ENCODE measurements at regions not wholly inside any gene's neighbourhood (a gene's known extent, or its start where the extent isn't known, plus 50 kb on each side); places are given as distances from the start of the nearest gene placed in this dataset.

GRCh38 chr14:31961896-31962295 lies 115.2 kb upstream of the ARHGAP5 start:
- peaks cover 0 to 7% (median 2%) of the 10 kb centered on the region in 9 donors for H3K9me3 Mint-ChIP-seq
- POLR2A ChIA-PET = no interaction called here

DNA sequence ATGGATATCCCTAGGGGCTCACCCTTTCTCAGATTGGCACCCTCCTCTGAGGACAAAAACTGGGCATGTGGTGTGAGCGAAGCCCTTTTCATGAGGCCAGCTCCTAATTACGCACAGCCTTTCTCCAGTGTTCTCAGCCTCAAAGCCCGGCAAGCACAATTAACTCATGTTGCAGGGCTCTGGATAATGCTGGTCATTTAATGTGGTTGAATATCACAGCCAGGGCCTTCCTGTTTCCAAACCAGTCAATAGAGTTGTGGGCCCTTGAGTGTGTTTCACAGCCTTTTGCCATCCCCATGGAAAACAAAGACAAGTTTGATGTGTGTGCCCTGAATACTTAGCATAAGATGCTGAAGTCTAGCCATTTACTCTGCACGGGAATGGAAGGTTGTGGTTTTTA lies 114.2 kb upstream of the ARHGAP5 start:
- H3K9me3 Mint-ChIP-seq = peaks cover 0 to 7% (median 2%) of the 10 kb centered on the region in 9 donors
- no peak overlapping the region for H3K4me3 Mint-ChIP-seq
- ATAC-seq (no peak), DNase-seq (no peak)
- peaks cover 0 to 10% (median 2%) of the 10 kb centered on the region in 5 donors for H3K27me3 Mint-ChIP-seq
- POLR2A ChIA-PET = no interaction called here
- peaks cover 0 to 2% (median 0%) of the 10 kb centered on the region in 4 donors for H3K4me1 Mint-ChIP-seq
- no peak overlapping the region for H3K27ac Mint-ChIP-seq
- peaks cover 0 to 8% (median 0%) of the 10 kb centered on the region in 3 donors for H3K36me3 Mint-ChIP-seq

More at GRCh38 chr14:31961896-31962295, 115.2 kb upstream of the ARHGAP5 start:
- Mint-ChIP-seq H3K36me3 (peaks cover 0 to 8% (median 0%) of the 10 kb centered on the region in 3 donors), H3K27ac (no peak overlapping the region), H3K4me1 (peaks cover 0 to 2% (median 0%) of the 10 kb centered on the region in 4 donors), H3K27me3 (peaks cover 0 to 20% (median 2%) of the 10 kb centered on the region in 5 donors), H3K4me3 (no peak overlapping the region)
- DNase-seq (no peak), ATAC-seq (no peak)

GRCh38 chr14:31963587-31963986 lies 113.5 kb upstream of the ARHGAP5 start:
- Mint-ChIP-seq H3K4me3 (no peak overlapping the region), H3K9me3 (peaks cover 0 to 7% (median 2%) of the 10 kb centered on the region in 9 donors), H3K4me1 (peaks cover 0 to 2% (median 0%) of the 10 kb centered on the region in 4 donors), H3K27ac (no peak overlapping the region), H3K27me3 (peaks cover 0 to 10% (median 2%) of the 10 kb centered on the region in 5 donors), H3K36me3 (peaks cover 0 to 8% (median 0%) of the 10 kb centered on the region in 3 donors)
- POLR2A ChIA-PET = no interaction called here
- ATAC-seq = no peak
- DNase-seq = no peak

GRCh38 chr14:31964490-31964889 lies 112.6 kb upstream of the ARHGAP5 start:
- Mint-ChIP-seq H3K4me3 (no peak overlapping the region), H3K36me3 (peaks cover 0 to 8% (median 0%) of the 10 kb centered on the region in 3 donors), H3K27ac (no peak overlapping the region), H3K9me3 (peaks cover 0 to 7% (median 2%) of the 10 kb centered on the region in 9 donors), H3K27me3 (peaks cover 0 to 10% (median 2%) of the 10 kb centered on the region in 5 donors), H3K4me1 (peaks cover 0 to 2% (median 0%) of the 10 kb centered on the region in 4 donors)
- DNase-seq (no peak), ATAC-seq (no peak)
- POLR2A ChIA-PET = no interaction called here

DNA sequence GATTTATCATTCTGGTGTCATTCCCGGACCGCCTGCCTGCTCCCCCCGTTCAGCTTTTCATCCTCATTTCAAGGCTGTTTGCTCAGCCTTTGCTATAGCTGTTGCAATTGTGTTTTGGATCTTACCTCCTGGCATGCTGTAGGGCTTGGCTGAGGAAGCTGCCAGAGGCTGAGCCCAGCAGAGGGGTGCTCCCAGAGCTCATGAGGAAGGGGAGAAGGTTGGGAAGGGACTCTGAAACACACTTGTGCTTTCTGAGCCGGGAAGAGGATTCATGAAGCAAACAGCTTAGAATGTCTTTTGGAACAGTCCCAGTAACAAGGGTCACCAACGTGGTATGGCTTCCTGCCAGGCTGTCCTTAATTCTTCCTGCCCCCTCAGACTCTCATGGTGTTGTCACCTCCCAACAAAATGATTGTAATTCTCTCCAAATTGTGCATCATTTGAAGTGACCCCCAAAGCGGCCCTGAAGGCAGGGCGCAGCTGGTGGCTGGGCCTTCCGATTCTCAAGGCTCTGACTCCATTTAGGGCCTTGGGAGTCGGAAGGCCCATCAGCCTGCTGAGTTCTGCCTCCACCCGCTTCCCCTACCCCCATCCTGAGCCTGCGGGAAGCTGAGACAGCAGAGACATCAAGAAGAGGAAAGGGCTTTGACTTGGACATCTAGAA lies 111.9 kb upstream of the ARHGAP5 start:
- H3K4me3 Mint-ChIP-seq = no peak overlapping the region
- H3K27me3 Mint-ChIP-seq = peaks cover 0 to 10% (median 2%) of the 10 kb centered on the region in 5 donors
- H3K27ac Mint-ChIP-seq = no peak overlapping the region
- H3K4me1 Mint-ChIP-seq = peaks cover 0 to 2% (median 0%) of the 10 kb centered on the region in 4 donors
- POLR2A ChIA-PET = no interaction called here
- ATAC-seq (no peak), DNase-seq (no peak)
- peaks cover 0 to 11% (median 2%) of the 10 kb centered on the region in 9 donors for H3K9me3 Mint-ChIP-seq
- H3K36me3 Mint-ChIP-seq = peaks cover 0 to 6% (median under 1%) of the 10 kb centered on the region in 3 donors

GRCh38 chr14:31965735-31966598 lies 111.1 kb upstream of the ARHGAP5 start:
- peaks cover 0 to 2% (median 0%) of the 10 kb centered on the region in 4 donors for H3K4me1 Mint-ChIP-seq
- peaks cover 0 to 10% (median 0%) of the 10 kb centered on the region in 5 donors for H3K27me3 Mint-ChIP-seq
- ATAC-seq (no peak), DNase-seq (no peak)
- H3K36me3 Mint-ChIP-seq = peaks cover 0 to 2% (median 0%) of the 10 kb centered on the region in 3 donors
- peaks cover 0 to 10% (median 2%) of the 10 kb centered on the region in 9 donors for H3K9me3 Mint-ChIP-seq
- POLR2A ChIA-PET = no interaction called here
- no peak overlapping the region for H3K27ac Mint-ChIP-seq
- H3K4me3 Mint-ChIP-seq = no peak overlapping the region

DNA sequence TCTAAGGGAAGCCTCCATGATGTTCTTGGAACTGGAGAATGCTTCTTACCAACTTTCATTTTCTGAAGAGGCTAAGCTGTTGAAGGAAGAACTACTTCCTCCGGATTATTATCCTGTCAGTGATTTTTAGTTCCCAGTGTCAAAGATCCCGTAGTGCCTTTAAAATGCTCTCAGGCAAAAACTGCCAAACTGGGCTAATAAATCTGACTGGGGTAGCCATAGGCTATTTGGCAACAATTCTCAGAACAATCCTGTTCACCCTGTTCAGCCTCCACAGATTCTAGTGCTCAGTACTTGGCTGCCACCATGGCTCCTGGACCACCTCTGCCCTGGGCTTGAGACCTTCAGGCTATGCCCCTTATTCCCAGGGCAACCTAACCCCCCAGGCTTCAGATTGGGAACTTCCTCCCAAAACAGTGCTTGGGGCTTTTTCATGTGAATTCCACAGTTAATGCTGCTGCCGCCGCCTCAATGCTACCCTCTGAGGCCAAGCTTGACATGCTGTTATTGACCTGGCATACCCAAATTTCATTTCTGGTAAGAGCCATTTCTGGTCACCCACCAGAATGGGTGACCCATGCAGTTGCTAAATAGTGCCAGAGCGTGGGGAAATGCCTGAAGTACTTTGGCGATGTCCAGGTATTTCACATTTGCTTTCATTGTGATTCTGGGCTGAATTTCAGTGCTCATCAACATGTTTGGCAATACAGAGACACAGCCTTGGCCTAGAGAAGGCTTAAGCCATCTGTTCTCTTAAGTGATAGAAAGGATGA lies 110.0 kb upstream of the ARHGAP5 start:
- Mint-ChIP-seq H3K27me3 (peaks cover 0 to 1% (median 0%) of the 10 kb centered on the region in 5 donors), H3K27ac (no peak overlapping the region), H3K4me1 (peaks cover 0 to 2% (median 0%) of the 10 kb centered on the region in 4 donors), H3K36me3 (peaks cover 0 to 2% (median 0%) of the 10 kb centered on the region in 3 donors), H3K4me3 (no peak overlapping the region), H3K9me3 (peaks cover 0 to 13% (median 3%) of the 10 kb centered on the region in 9 donors)
- ATAC-seq = no peak
- DNase-seq = no peak
- POLR2A ChIA-PET = no interaction called here

- Mint-ChIP-seq H3K4me3 (no peak overlapping the region), H3K27me3 (peaks cover 0 to 1% (median 0%) of the 10 kb centered on the region in 5 donors), H3K27ac (no peak overlapping the region), H3K36me3 (peaks cover 0 to 2% (median 0%) of the 10 kb centered on the region in 3 donors), H3K4me1 (peaks cover 0 to 2% (median 0%) of the 10 kb centered on the region in 4 donors), H3K9me3 (peaks cover 0 to 13% (median 3%) of the 10 kb centered on the region in 9 donors)
- POLR2A ChIA-PET = no interaction called here
- ATAC-seq (no peak), DNase-seq (no peak)
Observed at GRCh38 chr14:31967669-31967975, 109.5 kb upstream of the ARHGAP5 start.

DNA sequence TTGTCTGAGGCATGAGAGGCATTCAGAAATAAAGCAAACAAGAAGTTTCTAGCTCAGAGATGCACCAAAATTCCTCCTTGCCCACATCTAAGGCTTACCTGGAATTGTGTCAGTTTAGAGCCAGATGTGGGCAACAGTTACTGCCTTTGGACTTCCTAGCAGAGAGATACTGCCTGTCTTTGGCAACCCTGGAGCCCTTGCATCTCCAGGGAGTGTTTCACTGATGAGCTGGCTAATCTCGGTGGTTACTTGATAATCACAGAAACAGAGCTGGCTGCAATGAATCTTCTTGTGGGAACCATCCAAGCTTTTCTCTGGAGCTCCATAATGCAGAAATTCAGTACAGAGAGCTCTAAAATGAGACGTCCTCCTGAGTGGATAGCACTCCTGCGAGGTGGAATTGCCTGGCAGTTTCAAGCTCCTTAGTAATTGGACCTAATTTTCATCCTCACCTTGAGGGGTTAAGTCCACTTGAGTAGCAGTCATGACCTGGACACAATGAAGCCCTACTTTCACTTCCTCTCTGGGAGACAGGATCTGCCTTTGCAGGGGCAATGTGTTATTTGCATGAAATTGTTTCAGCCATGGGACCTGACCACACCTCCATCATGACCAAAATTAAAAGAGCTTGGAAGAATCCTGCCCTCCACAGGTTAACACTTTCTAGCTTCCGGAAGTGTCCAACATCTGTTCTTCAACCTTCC lies 108.8 kb upstream of the ARHGAP5 start:
- Mint-ChIP-seq H3K4me1 (peaks cover 0 to 2% (median 0%) of the 10 kb centered on the region in 4 donors), H3K4me3 (no peak overlapping the region), H3K27me3 (peaks cover 0 to 4% (median 0%) of the 10 kb centered on the region in 5 donors), H3K27ac (no peak overlapping the region), H3K36me3 (peaks cover 0 to 2% (median 0%) of the 10 kb centered on the region in 3 donors), H3K9me3 (peaks cover 0 to 13% (median 3%) of the 10 kb centered on the region in 9 donors)
- ATAC-seq (no peak), DNase-seq (no peak)
- POLR2A ChIA-PET = no interaction called here

DNA sequence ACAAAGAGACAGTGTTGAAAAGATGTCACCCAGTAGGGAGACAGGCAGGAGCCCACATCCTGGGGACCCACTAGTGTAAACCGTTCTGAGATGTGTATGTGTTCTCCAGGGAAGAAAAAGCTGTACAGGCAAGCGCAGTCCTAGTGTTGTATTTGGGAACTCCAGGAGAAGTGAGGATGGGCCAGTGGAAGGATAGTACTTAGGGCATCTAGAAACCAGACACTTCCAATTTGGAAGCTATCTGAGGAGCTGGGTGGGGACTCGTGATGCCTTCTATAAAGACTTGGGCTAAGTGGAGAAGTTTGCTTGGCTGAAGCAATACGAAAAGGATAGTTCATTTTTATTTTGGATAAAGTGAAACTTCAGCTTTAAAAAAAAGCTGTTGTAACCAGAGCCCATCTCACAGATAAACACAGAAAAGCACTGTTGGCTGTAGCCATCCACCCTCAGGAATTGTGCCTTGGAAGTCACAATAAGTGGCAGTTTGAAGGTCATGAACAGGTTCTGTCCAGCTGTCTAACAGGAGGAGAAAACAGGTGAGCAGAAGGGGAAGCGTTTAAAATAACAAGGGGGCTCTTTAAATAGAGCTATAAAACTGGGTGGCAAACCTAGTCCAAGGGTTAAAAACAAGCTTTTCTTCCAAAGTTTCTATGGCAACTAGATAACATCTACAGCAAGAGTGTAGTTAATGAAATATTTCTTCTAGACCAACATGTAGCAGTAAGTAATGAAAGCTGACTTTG lies 108.0 kb upstream of the ARHGAP5 start:
- no peak for DNase-seq
- Mint-ChIP-seq H3K4me1 (peaks cover 0 to 2% (median 0%) of the 10 kb centered on the region in 4 donors), H3K27me3 (peaks cover 0 to 4% (median 0%) of the 10 kb centered on the region in 5 donors), H3K4me3 (no peak overlapping the region), H3K36me3 (peaks cover 0 to 2% (median 0%) of the 10 kb centered on the region in 3 donors), H3K27ac (no peak overlapping the region), H3K9me3 (peaks cover 0 to 13% (median 3%) of the 10 kb centered on the region in 9 donors)
- ATAC-seq = no peak
- POLR2A ChIA-PET = no interaction called here

- Mint-ChIP-seq H3K9me3 (peaks cover 0 to 15% (median 3%) of the 10 kb centered on the region in 9 donors), H3K27me3 (peaks cover 0 to 4% (median 0%) of the 10 kb centered on the region in 5 donors), H3K4me3 (no peak overlapping the region), H3K36me3 (peaks cover 0 to 2% (median 0%) of the 10 kb centered on the region in 3 donors), H3K27ac (no peak overlapping the region), H3K4me1 (peaks cover 0 to 2% (median 0%) of the 10 kb centered on the region in 4 donors)
- POLR2A ChIA-PET = no interaction called here
- ATAC-seq (no peak), DNase-seq (no peak)
Observed at GRCh38 chr14:31969699-31970240, 107.3 kb upstream of the ARHGAP5 start.
